Fibroblast of mammary gland (primary cell): ENCODE measurements at regions not wholly inside any gene's neighbourhood (a gene's known extent, or its start where the extent isn't known, plus 50 kb on each side); places are given as distances from the start of the nearest gene placed in this dataset.

Experiments
- DNase-seq: peaks from one replicate; pipeline ENCODE4 v3.0.0-alpha.2; 2010; ENCODE audit warnings: low read depth
- H3K4me3 ChIP-seq: 2 replicates; pipeline ENCODE4 v1.5.1; 2011; ENCODE audit warnings: low read depth, mild to moderate bottlenecking, low read length, moderate library complexity; ENCODE audit not compliant: control insufficient read depth
- CTCF ChIP-seq: conservative IDR thresholded peaks from 2 replicates; pipeline ENCODE4 v1.5.1; 2011; ENCODE audit warnings: low read depth, low read length, inconsistent platforms; ENCODE audit not compliant: control insufficient read depth, insufficient read depth

DNA sequence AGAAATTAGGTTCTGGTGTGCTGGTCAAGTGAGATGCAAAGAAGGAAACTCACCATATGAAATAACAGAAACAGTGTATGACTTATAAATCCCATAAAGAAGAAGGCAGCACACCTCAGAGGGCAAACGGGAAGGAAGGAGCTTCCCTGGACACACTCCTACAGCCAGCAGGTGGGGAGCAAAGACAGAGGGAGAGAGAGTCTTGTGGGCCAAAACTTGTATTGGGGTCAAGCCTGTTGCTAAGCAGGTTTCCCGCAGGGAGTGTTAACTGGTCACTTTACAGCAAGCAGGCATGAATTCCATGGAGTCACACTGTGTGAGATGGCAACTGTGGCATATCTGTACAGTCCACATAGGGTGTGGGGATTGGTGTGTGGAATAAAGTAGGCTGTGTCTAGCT, 222.9 kb upstream of the NDN start:
- DNase-seq = no peak
- no peak for TF ChIP-seq CTCF
- no peak overlapping the region for H3K4me3 ChIP-seq

GRCh38 chr15:23912191-23912590, 225.1 kb upstream of the NDN start:
- TF ChIP-seq CTCF = no peak
- no peak overlapping the region for H3K4me3 ChIP-seq
- no peak for DNase-seq

GRCh38 chr15:23913081-23913480, 226.0 kb upstream of the NDN start:
- TF ChIP-seq CTCF = no peak
- DNase-seq = no peak
- no peak overlapping the region for H3K4me3 ChIP-seq

DNA sequence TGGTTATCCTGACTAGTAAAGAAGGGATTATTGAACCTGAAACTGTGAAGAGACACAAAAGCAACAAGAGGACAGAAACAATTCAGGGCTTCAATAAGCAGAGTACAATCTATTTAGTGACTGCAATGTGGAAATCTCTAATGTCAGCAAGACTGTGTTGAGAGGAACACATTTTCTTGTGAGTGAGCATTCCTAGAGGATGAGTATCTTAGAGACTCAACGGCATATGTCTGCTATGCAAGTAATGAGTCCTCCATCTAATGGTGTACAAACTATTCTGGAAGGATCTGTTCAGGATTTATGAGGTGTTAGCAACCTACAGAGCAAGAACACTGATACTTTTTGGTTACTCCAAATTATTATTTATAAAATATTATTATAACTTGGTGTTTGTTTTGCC, 226.5 kb upstream of the NDN start:
- H3K4me3 ChIP-seq = no peak overlapping the region
- TF ChIP-seq CTCF = no peak
- DNase-seq = no peak

GRCh38 chr15:23924686-23925085, 237.6 kb upstream of the NDN start:
- TF ChIP-seq CTCF = no peak
- no peak overlapping the region for H3K4me3 ChIP-seq
- DNase-seq = no peak

DNA sequence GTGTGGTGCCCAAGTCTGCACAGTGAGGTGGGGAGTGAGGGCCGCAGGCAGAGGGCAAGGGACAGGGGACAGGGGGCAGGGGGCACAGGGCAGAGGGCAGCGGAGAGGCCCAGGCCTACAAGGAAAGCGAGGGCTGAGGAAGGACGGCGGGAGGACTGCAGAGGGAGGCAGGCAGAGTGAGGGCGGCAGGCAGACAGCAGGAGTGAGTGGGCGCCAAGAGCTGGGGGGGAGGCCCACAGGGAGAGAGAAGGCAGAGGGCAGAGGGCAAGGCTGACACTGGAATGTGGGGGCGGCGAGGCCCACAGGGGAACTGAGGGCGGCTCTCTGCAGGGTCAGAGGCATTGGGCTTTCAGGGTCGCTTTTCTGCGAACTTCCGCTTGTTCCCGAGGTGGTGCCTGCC, 267.8 kb upstream of the NDN start:
- no peak overlapping the region for H3K4me3 ChIP-seq
- DNase-seq = no peak
- no peak for TF ChIP-seq CTCF
